22Rv1 (cell line): ENCODE measurements at regions not wholly inside any gene's neighbourhood (a gene's known extent, or its start where the extent isn't known, plus 50 kb on each side); places are given as distances from the start of the nearest gene placed in this dataset.

Experiments used
- CTCF ChIP-seq: fragments of 450-650 bp; IDR thresholded peaks from 2 replicates; pipeline ENCODE4 v1.5.1; 2017; ENCODE audit warnings: mild to moderate bottlenecking
- ZFX ChIP-seq: fragments of 450-650 bp; IDR thresholded peaks from 2 replicates; pipeline ENCODE4 v1.6.1; 2017; ENCODE audit warnings: antibody characterized with exemption, borderline replicate concordance

- TF ChIP-seq CTCF (no peak), ZFX (no peak)
Observed at GRCh38 chr13:78036841-78037240, 118.2 kb upstream of the EDNRB start.
